Ishikawa (cell line): ENCODE measurements at regions not wholly inside any gene's neighbourhood (a gene's known extent, or its start where the extent isn't known, plus 50 kb on each side); places are given as distances from the start of the nearest gene placed in this dataset.

Experiments used
- EGR1 ChIP-seq: IDR thresholded peaks from 2 replicates; pipeline ENCODE4 v1.6.1; 2012
- EP300 ChIP-seq: IDR thresholded peaks from 2 replicates; pipeline ENCODE4 v1.6.1; 2012; ENCODE audit warnings: borderline replicate concordance
- FOXM1 ChIP-seq: IDR thresholded peaks from 2 replicates; pipeline ENCODE4 v1.6.1; 2012; ENCODE audit warnings: low read depth, borderline replicate concordance
- MAX ChIP-seq: IDR thresholded peaks from 2 replicates; pipeline ENCODE4 v1.6.1; 2012
- RAD21 ChIP-seq: IDR thresholded peaks from 2 replicates; pipeline ENCODE4 v1.6.1; 2012; ENCODE audit warnings: low read depth
- REST ChIP-seq: IDR thresholded peaks from 2 replicates; pipeline ENCODE4 v1.6.1; 2012; ENCODE audit warnings: low read depth, mild to moderate bottlenecking
- TAF1 ChIP-seq: IDR thresholded peaks from 2 replicates; pipeline ENCODE4 v1.6.1; 2012; ENCODE audit warnings: low read depth, mild to moderate bottlenecking
- YY1 ChIP-seq: IDR thresholded peaks from 2 replicates; pipeline ENCODE4 v1.6.1; 2012; ENCODE audit warnings: low read depth

GRCh38 chr13:44768775-44769581 lies 192.8 kb upstream of the TSC22D1 start:
- no peak for TF ChIP-seq EP300
- TF ChIP-seq MAX: no peak
- no peak for TF ChIP-seq TAF1
- TF ChIP-seq REST: no peak
- TF ChIP-seq FOXM1: no peak
- no peak for TF ChIP-seq YY1
- no peak for TF ChIP-seq EGR1
- TF ChIP-seq RAD21: no peak
